Vagina (tissue), 2 donors: ENCODE measurements at regions not wholly inside any gene's neighbourhood (a gene's known extent, or its start where the extent isn't known, plus 50 kb on each side); places are given as distances from the start of the nearest gene placed in this dataset.

Experiments used
- POLR2A ChIP-seq, 2 donors: fragments of 450-650 bp; IDR thresholded peaks; one replicate each; pipeline ENCODE4 v1.6.1; 2017; ENCODE audit warnings: antibody characterized with exemption in 2 of 2, mild to moderate bottlenecking in 2 of 2, moderate library complexity in 2 of 2
- POLR2AphosphoS5 ChIP-seq, 2 donors: sonication (generic); formaldehyde crosslinking; IDR thresholded peaks; one replicate each; pipeline ENCODE4 v1.9.0; 2017; ENCODE audit warnings: antibody characterized with exemption in 2 of 2, mild to moderate bottlenecking in 2 of 2, low read depth in 1 of 2; ENCODE audit not compliant: insufficient read depth in 1 of 2
- TF ChIP-seq, protein P1 (sequence below), 3 experiments: fragments of 450-650 bp in 2 of 3; fragments of 200-600 bp in 1 of 3; sonication (generic) in 1 of 3; IDR thresholded peaks; one replicate each; pipeline ENCODE4 v1.5.1; 2017 to 2019; ENCODE audit warnings: antibody characterized with exemption in 3 of 3, mild to moderate bottlenecking in 2 of 3, moderate library complexity in 2 of 3

DNA sequence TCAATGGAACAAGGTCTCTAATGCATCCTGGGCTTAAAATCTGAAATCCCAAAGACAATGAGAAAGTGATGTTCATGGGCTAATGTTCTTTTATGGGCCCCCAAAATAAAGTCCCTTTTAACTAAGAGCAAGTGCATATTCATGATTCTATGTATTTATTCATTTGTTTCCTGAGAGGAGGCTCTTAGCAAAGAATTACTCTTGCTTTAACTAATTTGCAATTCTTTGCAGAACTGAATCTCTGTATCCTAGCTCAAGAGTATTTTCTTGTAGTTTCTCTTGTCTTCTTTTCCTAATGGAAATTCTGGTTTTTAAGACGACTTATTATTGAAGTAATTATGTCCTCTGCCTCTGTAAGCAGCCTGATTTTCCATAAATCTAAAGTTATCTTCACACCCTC is 202.2 kb upstream of the TP63 start:
- TF ChIP-seq POLR2A (IDR thresholded peaks at IDR 0.05) (no peak), POLR2AphosphoS5 (IDR thresholded peaks at IDR 0.05; ENCODE audit: insufficient read depth in 1 of 2, low read depth in 1 of 2) (no peak)
- TF ChIP-seq, protein P1, sequence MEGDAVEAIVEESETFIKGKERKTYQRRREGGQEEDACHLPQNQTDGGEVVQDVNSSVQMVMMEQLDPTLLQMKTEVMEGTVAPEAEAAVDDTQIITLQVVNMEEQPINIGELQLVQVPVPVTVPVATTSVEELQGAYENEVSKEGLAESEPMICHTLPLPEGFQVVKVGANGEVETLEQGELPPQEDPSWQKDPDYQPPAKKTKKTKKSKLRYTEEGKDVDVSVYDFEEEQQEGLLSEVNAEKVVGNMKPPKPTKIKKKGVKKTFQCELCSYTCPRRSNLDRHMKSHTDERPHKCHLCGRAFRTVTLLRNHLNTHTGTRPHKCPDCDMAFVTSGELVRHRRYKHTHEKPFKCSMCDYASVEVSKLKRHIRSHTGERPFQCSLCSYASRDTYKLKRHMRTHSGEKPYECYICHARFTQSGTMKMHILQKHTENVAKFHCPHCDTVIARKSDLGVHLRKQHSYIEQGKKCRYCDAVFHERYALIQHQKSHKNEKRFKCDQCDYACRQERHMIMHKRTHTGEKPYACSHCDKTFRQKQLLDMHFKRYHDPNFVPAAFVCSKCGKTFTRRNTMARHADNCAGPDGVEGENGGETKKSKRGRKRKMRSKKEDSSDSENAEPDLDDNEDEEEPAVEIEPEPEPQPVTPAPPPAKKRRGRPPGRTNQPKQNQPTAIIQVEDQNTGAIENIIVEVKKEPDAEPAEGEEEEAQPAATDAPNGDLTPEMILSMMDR (IDR thresholded peaks at IDR 0.05), result no peak
